HG03064 (cell line): ENCODE measurements at regions not wholly inside any gene's neighbourhood (a gene's known extent, or its start where the extent isn't known, plus 50 kb on each side); places are given as distances from the start of the nearest gene placed in this dataset.
"Not testable (repeated sequence)": the region's sequence is repeated elsewhere in the genome, so short reads cannot be mapped to it uniquely, and the experiment has no call there.

Source experiments
- ATAC-seq: cut with Tn5 transposase; IDR thresholded peaks from one replicate; pipeline ENCODE4 v1.9.1; 2021; ENCODE audit warnings: low read depth; ENCODE audit not compliant: unreplicated experiment

- ATAC-seq, result not testable (repeated sequence)
Measured at GRCh38 chr11:49817705-49818430, 134.3 kb upstream of the OR4C13 start.

DNA sequence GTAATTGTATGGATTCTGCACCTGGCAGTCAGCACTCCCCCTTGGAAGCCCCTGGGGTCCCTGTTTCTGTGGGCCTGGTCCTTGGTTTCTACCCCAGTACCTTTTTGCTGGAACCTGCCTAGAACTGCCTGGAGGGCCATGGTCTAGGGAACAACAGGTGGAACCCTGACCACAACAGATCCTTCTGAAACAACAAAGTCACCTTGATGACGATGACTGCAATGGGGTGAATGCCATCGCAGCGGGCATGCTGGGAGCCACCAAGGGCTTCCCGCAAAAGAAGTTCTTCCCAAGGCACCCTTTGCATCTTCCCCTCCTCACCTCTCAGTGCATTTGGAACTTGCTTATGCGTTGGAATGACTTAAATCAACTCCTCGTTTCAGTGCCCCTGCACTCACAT, 129.0 kb upstream of the OR4C13 start:
- ATAC-seq, result not testable (repeated sequence)

DNA sequence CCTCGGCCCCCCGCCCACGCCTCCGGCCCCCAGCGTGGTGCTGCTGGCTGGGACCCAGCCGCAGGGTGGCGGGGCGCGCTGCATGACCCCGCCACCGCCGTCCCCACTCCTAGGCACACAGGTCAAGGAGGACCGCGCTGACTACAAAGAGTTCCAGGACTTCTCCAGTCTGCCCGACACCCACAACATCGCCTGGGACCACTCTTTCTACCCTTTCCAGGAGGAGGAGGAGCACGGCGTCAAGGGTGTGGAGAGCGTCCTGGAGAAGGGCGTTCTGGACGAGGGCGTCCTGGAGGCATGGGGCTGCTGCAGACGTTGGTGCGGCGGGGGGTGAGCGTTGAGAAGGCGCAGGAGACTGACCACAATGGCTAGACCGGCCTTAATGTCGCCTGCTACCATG, 101.7 kb upstream of the OR4C13 start:
- ATAC-seq, result not testable (repeated sequence)

GRCh38 chr11:49851511-49851910, 100.7 kb upstream of the OR4C13 start:
- ATAC-seq, result no peak

DNA sequence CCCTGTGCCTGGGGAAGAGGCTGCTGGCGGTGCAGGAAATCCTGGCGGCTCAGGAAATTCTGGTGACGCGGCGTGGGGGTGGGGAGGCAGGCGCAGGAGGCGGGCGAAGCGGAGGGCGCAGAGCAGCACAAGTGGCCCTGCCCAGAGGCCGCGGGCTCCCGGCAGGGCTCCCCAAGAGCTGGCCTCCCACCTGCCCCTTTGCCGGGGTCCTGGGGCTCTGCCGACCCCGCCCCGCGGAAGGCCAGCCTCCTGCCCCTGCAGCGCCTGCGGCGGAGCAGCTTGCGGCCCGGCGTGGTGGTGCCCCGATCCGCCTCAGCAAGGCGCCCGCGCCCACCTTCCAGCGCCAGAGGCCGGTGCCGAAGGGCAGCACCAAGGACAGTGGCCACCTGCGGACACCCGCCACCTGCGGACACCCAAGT, 100.2 kb upstream of the OR4C13 start:
- no peak for ATAC-seq

DNA sequence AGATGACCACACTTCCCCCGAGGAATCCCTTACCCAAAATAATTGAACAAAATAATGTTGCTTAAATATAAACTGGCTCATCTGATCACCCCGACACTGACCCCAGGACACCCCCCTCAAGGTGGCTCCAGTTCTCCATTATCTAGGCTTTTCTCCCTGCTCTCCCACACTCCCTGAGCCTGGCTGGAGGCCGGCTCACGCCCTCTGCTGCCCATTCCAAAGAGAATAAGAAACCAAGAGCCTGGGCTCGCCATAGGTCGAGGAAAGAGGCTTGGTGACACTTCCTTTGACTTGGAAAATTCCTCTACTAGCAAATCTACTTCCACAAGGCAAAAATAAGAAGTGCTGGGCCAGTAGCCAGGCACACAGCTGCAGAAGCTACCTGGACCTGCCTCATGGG, 63.3 kb upstream of the OR4C13 start:
- not testable (repeated sequence) for ATAC-seq

DNA sequence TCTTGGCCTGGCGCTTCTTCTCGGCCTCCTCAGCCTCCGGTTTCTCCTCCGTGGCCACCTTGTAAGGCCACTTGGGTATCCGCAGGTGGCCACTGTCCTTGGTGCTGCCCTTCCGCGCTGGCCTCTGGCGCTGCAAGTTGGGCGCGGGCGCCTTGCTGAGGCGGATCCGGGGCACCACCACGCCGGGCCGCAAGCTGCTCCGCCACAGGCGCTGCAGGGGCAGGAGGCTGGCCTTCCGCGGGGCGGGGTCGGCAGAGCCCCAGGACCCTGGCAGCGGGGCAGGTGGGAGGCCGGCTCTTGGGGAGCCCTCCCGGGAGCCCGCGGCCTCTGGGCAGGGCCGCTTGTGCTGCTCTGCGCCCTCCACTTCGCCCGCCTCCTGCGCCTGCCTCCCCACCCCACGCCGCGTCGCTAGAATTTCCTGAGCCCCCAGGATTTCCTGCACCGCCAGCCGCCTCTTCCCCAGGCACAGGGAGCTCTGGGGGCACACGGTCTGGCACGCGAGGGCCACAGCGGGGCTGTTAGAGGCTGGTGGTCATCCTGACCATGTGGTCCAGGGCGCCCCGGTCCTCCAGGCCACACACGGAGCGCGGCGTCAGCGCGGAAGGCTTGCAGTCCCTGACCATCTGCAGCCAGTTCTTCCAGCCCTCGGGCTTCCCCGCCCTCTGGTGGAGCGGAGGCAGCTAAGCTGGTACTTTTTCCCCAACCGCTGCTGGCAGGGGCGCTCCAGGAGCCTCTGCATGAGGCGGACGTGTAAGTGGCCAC, 60.1 kb upstream of the OR4C13 start:
- not testable (repeated sequence) for ATAC-seq

GRCh38 chr11:49893442-49893841, 58.7 kb upstream of the OR4C13 start:
- ATAC-seq, result not testable (repeated sequence)
